Neural progenitor cell (in vitro differentiated cells): ENCODE measurements at regions not wholly inside any gene's neighbourhood (a gene's known extent, or its start where the extent isn't known, plus 50 kb on each side); places are given as distances from the start of the nearest gene placed in this dataset.

ENCODE experiments used
- DNase-seq: peaks from one replicate; pipeline ENCODE4 v3.0.0-alpha.2; 2016; ENCODE audit warnings: low spot score
- H2AFZ ChIP-seq: fragments of 200-600 bp; sonication (generic); replicated peaks from 2 replicates; pipeline ENCODE4 v1.6.1; 2016; ENCODE audit warnings: antibody characterized with exemption
- H3F3A ChIP-seq: fragments of 200-600 bp; sonication (generic); 2 replicates; pipeline ENCODE4 v1.6.1; 2016; ENCODE audit warnings: antibody characterized with exemption, low read depth
- H3K27ac ChIP-seq: fragments of 200-600 bp; sonication (generic); 2 replicates; pipeline ENCODE4 v1.5.1; 2016; ENCODE audit warnings: mild to moderate bottlenecking
- H3K27me3 ChIP-seq: fragments of 200-600 bp; sonication (generic); 2 replicates; pipeline ENCODE4 v1.6.1; 2016; ENCODE audit warnings: mild to moderate bottlenecking, moderate library complexity
- H3K36me3 ChIP-seq: fragments of 200-600 bp; sonication (generic); 2 replicates; pipeline ENCODE4 v1.5.1; 2016
- H3K4me1 ChIP-seq: fragments of 200-600 bp; sonication (generic); 2 replicates; pipeline ENCODE4 v1.6.1; 2016; ENCODE audit warnings: mixed run types
- H3K4me2 ChIP-seq: fragments of 200-600 bp; sonication (generic); 2 replicates; pipeline ENCODE4 v1.6.1; 2016
- H3K4me3 ChIP-seq: fragments of 200-600 bp; sonication (generic); 2 replicates; pipeline ENCODE4 v1.5.1; 2016
- H3K79me2 ChIP-seq: fragments of 200-600 bp; sonication (generic); 2 replicates; pipeline ENCODE4 v1.6.1; 2016; ENCODE audit warnings: low read depth
- H3K9ac ChIP-seq: fragments of 200-600 bp; sonication (generic); 2 replicates; pipeline ENCODE4 v1.6.1; 2016
- H3K9me3 ChIP-seq: fragments of 200-600 bp; sonication (generic); 2 replicates; pipeline ENCODE4 v1.5.1; 2016; ENCODE audit warnings: low read depth
- H4K20me1 ChIP-seq: fragments of 200-600 bp; sonication (generic); 2 replicates; pipeline ENCODE4 v1.6.1; 2016; ENCODE audit warnings: low read depth
- H3K27ac Mint-ChIP-seq: 3 replicates; pipeline ENCODE4 v1.8.0; 2021; ENCODE audit warnings: mixed read lengths
- H3K27me3 Mint-ChIP-seq: 2 replicates; pipeline ENCODE4 v1.8.0; 2022; ENCODE audit warnings: low read depth, mild to moderate bottlenecking, inconsistent platforms, moderate library complexity, mixed read lengths; ENCODE audit not compliant: insufficient read depth
- H3K36me3 Mint-ChIP-seq: 3 replicates; pipeline ENCODE4 v1.8.0; 2021; ENCODE audit warnings: mixed read lengths
- H3K4me1 Mint-ChIP-seq: 3 replicates; pipeline ENCODE4 v1.8.0; 2021; ENCODE audit warnings: mixed read lengths
- H3K4me3 Mint-ChIP-seq: 3 replicates; pipeline ENCODE4 v1.8.0; 2021; ENCODE audit warnings: mild to moderate bottlenecking, moderate library complexity, mixed read lengths
- H3K9me3 Mint-ChIP-seq: 3 replicates; pipeline ENCODE4 v1.8.0; 2020; ENCODE audit warnings: mixed read lengths
- CTCF ChIP-seq: fragments of 200-600 bp; sonication (generic); IDR thresholded peaks from 2 replicates; pipeline ENCODE4 v1.5.1; 2017; ENCODE audit warnings: antibody characterized with exemption, mild to moderate bottlenecking
- EZH2 ChIP-seq: fragments of 200-600 bp; sonication (generic); IDR thresholded peaks from 2 replicates; pipeline ENCODE4 v1.6.1; 2017; ENCODE audit warnings: antibody characterized with exemption, mild to moderate bottlenecking, moderate library complexity
- EZH2phosphoT487 ChIP-seq: fragments of 200-600 bp; sonication (generic); IDR thresholded peaks from 2 replicates; pipeline ENCODE4 v1.6.1; 2017; ENCODE audit warnings: antibody characterized with exemption

- H3K36me3 Mint-ChIP-seq = no peaks in the 10 kb centered on the region
- H3K27me3 Mint-ChIP-seq = no peaks in the 10 kb centered on the region
- H3K4me3 ChIP-seq = no peak overlapping the region
- no peaks in the 10 kb centered on the region for H3F3A ChIP-seq
- H3K9me3 ChIP-seq = no peaks in the 10 kb centered on the region
- no peak for DNase-seq
- H3K27ac ChIP-seq = no peak overlapping the region
- H4K20me1 ChIP-seq = no peaks in the 10 kb centered on the region
- no peaks in the 10 kb centered on the region for H3K27me3 ChIP-seq
- H2AFZ ChIP-seq = no peak overlapping the region
- H3K4me3 Mint-ChIP-seq = no peak overlapping the region
- no peak overlapping the region for H3K4me2 ChIP-seq
- no peaks in the 10 kb centered on the region for H3K79me2 ChIP-seq
- no peaks in the 10 kb centered on the region for H3K9me3 Mint-ChIP-seq
- no peaks in the 10 kb centered on the region for H3K4me1 Mint-ChIP-seq
- H3K27ac Mint-ChIP-seq = no peak overlapping the region
- no peak overlapping the region for H3K9ac ChIP-seq
- no peaks in the 10 kb centered on the region for H3K4me1 ChIP-seq
- no peak for TF ChIP-seq EZH2
- no peak for TF ChIP-seq EZH2phosphoT487
- H3K36me3 ChIP-seq = no peaks in the 10 kb centered on the region
Observed at GRCh38 chr13:81778350-81778749, 1437.4 kb upstream of the SPRY2 start.

- no peak overlapping the region for H3K4me3 Mint-ChIP-seq
- Histone ChIP-seq H3K79me2 (no peaks in the 10 kb centered on the region), H3K27ac (no peak overlapping the region), H2AFZ (no peak overlapping the region), H3F3A (no peaks in the 10 kb centered on the region), H3K4me3 (no peak overlapping the region), H3K36me3 (no peaks in the 10 kb centered on the region), H3K4me2 (no peak overlapping the region), H4K20me1 (no peaks in the 10 kb centered on the region), H3K9me3 (no peaks in the 10 kb centered on the region), H3K9ac (no peak overlapping the region), H3K4me1 (no peaks in the 10 kb centered on the region), H3K27me3 (no peaks in the 10 kb centered on the region)
- no peaks in the 10 kb centered on the region for H3K4me1 Mint-ChIP-seq
- H3K27me3 Mint-ChIP-seq = no peaks in the 10 kb centered on the region
- no peaks in the 10 kb centered on the region for H3K36me3 Mint-ChIP-seq
- TF ChIP-seq CTCF = no peak
- TF ChIP-seq EZH2 = no peak
- no peak for TF ChIP-seq EZH2phosphoT487
- no peaks in the 10 kb centered on the region for H3K9me3 Mint-ChIP-seq
- no peak for DNase-seq
- H3K27ac Mint-ChIP-seq = no peak overlapping the region
Observed at GRCh38 chr13:81773263-81773662, 1432.3 kb upstream of the SPRY2 start.

GRCh38 chr13:81771951-81772350, 1431.0 kb upstream of the SPRY2 start:
- H3K4me1 Mint-ChIP-seq = no peaks in the 10 kb centered on the region
- no peak overlapping the region for H3K4me2 ChIP-seq
- H3K4me1 ChIP-seq = no peaks in the 10 kb centered on the region
- H3K9me3 Mint-ChIP-seq = no peaks in the 10 kb centered on the region
- no peak overlapping the region for H3K27ac Mint-ChIP-seq
- H3K27me3 Mint-ChIP-seq = no peaks in the 10 kb centered on the region
- H3K27ac ChIP-seq = no peak overlapping the region
- no peaks in the 10 kb centered on the region for H3K36me3 ChIP-seq
- H3K9ac ChIP-seq = no peak overlapping the region
- H3K4me3 ChIP-seq = no peak overlapping the region
- DNase-seq = no peak
- H3K4me3 Mint-ChIP-seq = no peak overlapping the region
- no peaks in the 10 kb centered on the region for H3K36me3 Mint-ChIP-seq
- peak overlapping the region; percentile 50 for H2AFZ ChIP-seq
- no peaks in the 10 kb centered on the region for H3K9me3 ChIP-seq
- no peaks in the 10 kb centered on the region for H4K20me1 ChIP-seq
- no peaks in the 10 kb centered on the region for H3K27me3 ChIP-seq
- TF ChIP-seq EZH2phosphoT487 = no peak
- no peak for TF ChIP-seq CTCF
- no peak for TF ChIP-seq EZH2
- H3F3A ChIP-seq = no peaks in the 10 kb centered on the region
- H3K79me2 ChIP-seq = no peaks in the 10 kb centered on the region

GRCh38 chr13:81770868-81771505, 1430.1 kb upstream of the SPRY2 start:
- no peaks in the 10 kb centered on the region for H3K27me3 ChIP-seq
- no peak overlapping the region for H2AFZ ChIP-seq
- no peaks in the 10 kb centered on the region for H3K9me3 ChIP-seq
- H3F3A ChIP-seq = no peaks in the 10 kb centered on the region
- Mint-ChIP-seq H3K36me3 (no peaks in the 10 kb centered on the region), H3K4me1 (no peaks in the 10 kb centered on the region), H3K27me3 (no peaks in the 10 kb centered on the region), H3K4me3 (no peak overlapping the region), H3K27ac (no peak overlapping the region), H3K9me3 (no peaks in the 10 kb centered on the region)
- H3K79me2 ChIP-seq = no peaks in the 10 kb centered on the region
- no peaks in the 10 kb centered on the region for H4K20me1 ChIP-seq
- H3K4me1 ChIP-seq = no peaks in the 10 kb centered on the region
- no peak overlapping the region for H3K27ac ChIP-seq
- no peak overlapping the region for H3K4me2 ChIP-seq
- TF ChIP-seq EZH2phosphoT487 = no peak
- TF ChIP-seq CTCF = no peak
- no peak for TF ChIP-seq EZH2
- no peaks in the 10 kb centered on the region for H3K36me3 ChIP-seq
- H3K9ac ChIP-seq = no peak overlapping the region
- no peak overlapping the region for H3K4me3 ChIP-seq
- DNase-seq = peak; percentile 4
